ENCODE measurements at regions not wholly inside any gene's neighbourhood (a gene's known extent, or its start where the extent isn't known, plus 50 kb on each side); places are given as distances from the start of the nearest gene placed in this dataset.

DNA sequence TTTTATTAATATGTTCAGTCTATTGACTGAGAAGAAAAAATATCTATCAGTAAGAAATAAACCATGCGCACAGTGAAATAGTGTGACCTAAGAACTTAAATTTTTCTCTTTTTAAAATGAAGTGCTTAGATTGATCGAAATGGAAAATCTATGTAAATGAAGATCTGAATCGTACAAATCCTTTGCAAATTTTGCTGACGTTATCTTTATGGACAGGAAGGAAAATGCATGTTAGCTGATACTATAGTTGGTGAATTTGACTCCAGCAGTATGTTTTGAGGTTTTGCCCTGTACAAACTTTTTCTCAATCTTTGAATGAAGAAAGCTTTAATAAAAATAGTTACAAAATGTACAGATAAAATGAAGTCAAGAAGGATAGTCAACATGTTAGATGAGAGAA, 82.9 kb downstream of the NRN1 start:
- Histone ChIP-seq H3K9me3 (ENCODE audit: control insufficient read depth, low read length) (peaks cover 4% of the 10 kb centered on the region), H3K27me3 (ENCODE audit: control insufficient read depth, insufficient read depth, low read length, poor library complexity, severe bottlenecking) (no peaks in the 10 kb centered on the region), H3K27ac (ENCODE audit: low read depth, low read length) (no peak overlapping the region), H3K4me1 (ENCODE audit: control insufficient read depth, insufficient read depth, low read length) (no peaks in the 10 kb centered on the region), H3K36me3 (ENCODE audit: control insufficient read depth, insufficient read depth, low read length) (no peaks in the 10 kb centered on the region), H3K9ac (ENCODE audit: extremely low read depth, low read length, poor library complexity, severe bottlenecking) (no peak overlapping the region), H3K4me3 (ENCODE audit: low read length) (no peak overlapping the region)
- Mint-ChIP-seq H3K4me1 (no peaks in the 10 kb centered on the region), H3K4me3 (no peak overlapping the region), H3K27ac (no peak overlapping the region), H3K36me3 (ENCODE audit: low read depth) (no peaks in the 10 kb centered on the region), H3K9me3 (peaks cover 8% of the 10 kb centered on the region), H3K27me3 (ENCODE audit: insufficient read depth) (peaks cover 3% of the 10 kb centered on the region)
- TF ChIP-seq, protein P1, sequence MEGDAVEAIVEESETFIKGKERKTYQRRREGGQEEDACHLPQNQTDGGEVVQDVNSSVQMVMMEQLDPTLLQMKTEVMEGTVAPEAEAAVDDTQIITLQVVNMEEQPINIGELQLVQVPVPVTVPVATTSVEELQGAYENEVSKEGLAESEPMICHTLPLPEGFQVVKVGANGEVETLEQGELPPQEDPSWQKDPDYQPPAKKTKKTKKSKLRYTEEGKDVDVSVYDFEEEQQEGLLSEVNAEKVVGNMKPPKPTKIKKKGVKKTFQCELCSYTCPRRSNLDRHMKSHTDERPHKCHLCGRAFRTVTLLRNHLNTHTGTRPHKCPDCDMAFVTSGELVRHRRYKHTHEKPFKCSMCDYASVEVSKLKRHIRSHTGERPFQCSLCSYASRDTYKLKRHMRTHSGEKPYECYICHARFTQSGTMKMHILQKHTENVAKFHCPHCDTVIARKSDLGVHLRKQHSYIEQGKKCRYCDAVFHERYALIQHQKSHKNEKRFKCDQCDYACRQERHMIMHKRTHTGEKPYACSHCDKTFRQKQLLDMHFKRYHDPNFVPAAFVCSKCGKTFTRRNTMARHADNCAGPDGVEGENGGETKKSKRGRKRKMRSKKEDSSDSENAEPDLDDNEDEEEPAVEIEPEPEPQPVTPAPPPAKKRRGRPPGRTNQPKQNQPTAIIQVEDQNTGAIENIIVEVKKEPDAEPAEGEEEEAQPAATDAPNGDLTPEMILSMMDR (conservative IDR thresholded peaks at IDR 0.05) = no peak
- DNase-seq = no peak
- WGBS, 2 experiments (ENCODE audit: insufficient coverage in 1 of 2, insufficient read length in 1 of 2) = 95 to 98% methylated on average over 4 of the region's 4 CpGs

- TF ChIP-seq, protein P1 (conservative IDR thresholded peaks at IDR 0.05) = no peak
- H3K27ac Mint-ChIP-seq = no peak overlapping the region
- Histone ChIP-seq H3K27me3 (ENCODE audit: control insufficient read depth, insufficient read depth, low read length, poor library complexity, severe bottlenecking) (no peaks in the 10 kb centered on the region), H3K4me3 (ENCODE audit: low read length) (no peak overlapping the region), H3K27ac (ENCODE audit: low read depth, low read length) (no peak overlapping the region), H3K36me3 (ENCODE audit: control insufficient read depth, insufficient read depth, low read length) (no peaks in the 10 kb centered on the region), H3K9me3 (ENCODE audit: control insufficient read depth, low read length) (peaks cover 4% of the 10 kb centered on the region), H3K9ac (ENCODE audit: extremely low read depth, low read length, poor library complexity, severe bottlenecking) (no peak overlapping the region), H3K4me1 (ENCODE audit: control insufficient read depth, insufficient read depth, low read length) (no peaks in the 10 kb centered on the region)
- no peaks in the 10 kb centered on the region for H3K36me3 Mint-ChIP-seq (ENCODE audit: low read depth)
- no peaks in the 10 kb centered on the region for H3K4me1 Mint-ChIP-seq
- H3K4me3 Mint-ChIP-seq = no peak overlapping the region
- H3K27me3 Mint-ChIP-seq (ENCODE audit: insufficient read depth) = peaks cover 6% of the 10 kb centered on the region
- 86 to 89% methylated on average over 4 of the region's 4 CpGs for WGBS, 2 experiments (ENCODE audit: insufficient coverage in 1 of 2, insufficient read length in 1 of 2)
- DNase-seq = no peak
- H3K9me3 Mint-ChIP-seq = peaks cover 8% of the 10 kb centered on the region
Observed at GRCh38 chr6:5922230-5922629, 84.5 kb downstream of the NRN1 start.

GRCh38 chr6:5909721-5910120, 97.0 kb downstream of the NRN1 start:
- no peaks in the 10 kb centered on the region for H3K4me1 ChIP-seq (ENCODE audit: control insufficient read depth, insufficient read depth, low read length)
- Mint-ChIP-seq H3K4me3 (no peak overlapping the region), H3K27me3 (ENCODE audit: insufficient read depth) (peaks cover 16% of the 10 kb centered on the region), H3K36me3 (ENCODE audit: low read depth) (no peaks in the 10 kb centered on the region), H3K9me3 (no peaks in the 10 kb centered on the region), H3K27ac (no peak overlapping the region), H3K4me1 (no peaks in the 10 kb centered on the region)
- no peaks in the 10 kb centered on the region for H3K27me3 ChIP-seq (ENCODE audit: control insufficient read depth, insufficient read depth, low read length, poor library complexity, severe bottlenecking)
- TF ChIP-seq, protein P1 (conservative IDR thresholded peaks at IDR 0.05) = no peak
- no peak overlapping the region for H3K4me3 ChIP-seq (ENCODE audit: low read length)
- H3K9ac ChIP-seq (ENCODE audit: extremely low read depth, low read length, poor library complexity, severe bottlenecking) = no peak overlapping the region
- H3K9me3 ChIP-seq (ENCODE audit: control insufficient read depth, low read length) = no peaks in the 10 kb centered on the region
- no peak overlapping the region for H3K27ac ChIP-seq (ENCODE audit: low read depth, low read length)
- DNase-seq = no peak
- no peaks in the 10 kb centered on the region for H3K36me3 ChIP-seq (ENCODE audit: control insufficient read depth, insufficient read depth, low read length)
- 82 to 92% methylated on average over 5 of the region's 5 CpGs for WGBS, 2 experiments (ENCODE audit: insufficient coverage in 1 of 2, insufficient read length in 1 of 2)

Measured in endodermal cell (in vitro differentiated cells).